Heart left ventricle (tissue), 16 donors: ENCODE measurements at regions not wholly inside any gene's neighbourhood (a gene's known extent, or its start where the extent isn't known, plus 50 kb on each side); places are given as distances from the start of the nearest gene placed in this dataset.

Source experiments
- ATAC-seq, 4 donors: fragments of 200-7000 bp; cut with Tn5 transposase; one replicate each; pipeline ENCODE4 v1.9.1; 2020 to 2022; ENCODE audit warnings: moderate library complexity in 4 of 4, mild to moderate bottlenecking in 3 of 4, moderate number of reproducible peaks in 1 of 4
- DNase-seq, 5 donors: peaks; one replicate each; pipeline ENCODE4 v3.0.0-alpha.2; 2020
- H3K27ac ChIP-seq, 12 donors: fragments of 200-600 bp; sonication (generic) in 4 of 12; one replicate each; pipeline versions ENCODE4 v1.5.0 to v1.8.0; 2016 to 2022; ENCODE audit warnings: mild to moderate bottlenecking in 2 of 12
- H3K27me3 ChIP-seq, 9 donors: fragments of 200-600 bp; sonication (generic) in 2 of 9; one replicate each; pipeline versions ENCODE4 v1.5.1 to v1.8.0; 2016 to 2022; ENCODE audit warnings: mild to moderate bottlenecking in 3 of 9
- H3K36me3 ChIP-seq, 9 donors: fragments of 200-600 bp; sonication (generic) in 2 of 9; one replicate each; pipeline versions ENCODE4 v1.5.0 to v1.8.0; 2018 to 2022; ENCODE audit warnings: mild to moderate bottlenecking in 2 of 9
- H3K4me1 ChIP-seq, 12 donors: fragments of 200-600 bp; sonication (generic) in 4 of 12; one replicate each; pipeline versions ENCODE4 v1.5.0 to v1.8.0; 2016 to 2022; ENCODE audit warnings: mild to moderate bottlenecking in 3 of 12
- H3K4me3 ChIP-seq, 12 donors: fragments of 200-600 bp; sonication (generic) in 4 of 12; one replicate each; pipeline versions ENCODE4 v1.5.0 to v1.8.0; 2017 to 2022; ENCODE audit warnings: mild to moderate bottlenecking in 9 of 12, moderate library complexity in 4 of 12
- H3K9me3 ChIP-seq, 12 donors: fragments of 200-600 bp; sonication (generic) in 4 of 12; one replicate each; pipeline versions ENCODE4 v1.5.0 to v1.8.0; 2016 to 2022; ENCODE audit warnings: mild to moderate bottlenecking in 1 of 12
- POLR2A ChIP-seq, 2 donors: fragments of 450-650 bp; IDR thresholded peaks; one replicate each; pipeline ENCODE4 v1.6.1; 2017; ENCODE audit warnings: antibody characterized with exemption in 2 of 2, mild to moderate bottlenecking in 2 of 2, moderate library complexity in 2 of 2
- WGBS, 4 donors: extraction: QIAGEN DNeasy Blood & Tissue Kit in 2 of 4; methylation state at CpG; one replicate each; pipeline versions ENCODE4 v1.1.5 to v1.1.7; 2013 to 2018; 5-methylcytosine and 5-hydroxymethylcytosine counted together
- intact Hi-C, 10 donors: fragments of 100-400 bp; cut with DNase I; formaldehyde crosslinking; loops; one replicate each; pipeline versions ENCODE4 v1.11.1 to v1.14.2; 2022
- TF ChIP-seq, protein P1 (sequence below), 12 donors: fragments of 200-600 bp; sonication (generic) in 4 of 12; IDR thresholded peaks; one replicate each; pipeline versions ENCODE4 v1.5.0 to v1.8.0; 2018 to 2022; ENCODE audit warnings: antibody characterized with exemption in 12 of 12, mild to moderate bottlenecking in 5 of 12
- donor health status: ischemic (EF 13 %, LVEDD 7.1; RV severe dilation, severe dysfunction).
- donor health status: healthy with polysubstance abuse.
- donor health status: DM: no; HTN: yes; CAD: no.
- donor health status: DM: no; HTN: no; CAD: no.
- donor health status: ischemic (EF 25% LVEDD 6.9; RV normal size, moderate dysfunction).
- donor health status: ischemic (EF 25% LVEDD 5.7; RV mildly dilated, moderate dysfunction).
- donor health status: healthy.
- donor health status: DM: yes; HTN: yes; CAD: no.
- donor health status: ischemic (EF 35%, LVEDD 5.7; RV mildly dilated, moderate dysfunction).
- donor health status: nonischemic (EF 11% LVEDD 7.7; RV severe dilation, severe dysfunction).
- donor health status: DM: yes; HTN: yes; CAD: no.
- donor health status: PGD.
- donor health status: ischemic (EF 29% LVEDD 5.4; RV normal size, mild dysfunction).
- donor health status: nonischemic (EF 23%, LVEDD 6.1; RV moderate dilation, normal function).

DNA sequence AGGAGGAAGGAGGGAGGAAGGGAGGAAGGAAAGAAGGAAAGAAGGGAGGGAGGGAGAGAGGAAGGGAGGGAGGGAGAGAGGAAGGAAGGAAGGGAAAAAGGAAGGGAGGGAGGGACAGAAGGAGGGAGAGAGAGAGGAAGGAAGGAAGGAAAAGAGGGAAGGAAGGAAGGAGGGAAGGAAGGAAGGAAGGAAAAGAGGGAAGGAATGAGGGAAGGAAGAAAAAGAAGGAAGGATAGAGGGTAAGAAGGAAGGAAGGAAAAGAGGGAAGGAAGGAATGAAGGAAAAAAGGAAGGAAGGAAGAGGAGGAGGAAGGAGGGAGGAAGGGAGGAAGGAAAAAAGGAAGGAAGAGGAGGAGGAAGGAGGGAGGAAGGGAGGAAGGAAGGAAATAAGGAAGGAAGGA, 796.8 kb downstream of the ARAP2 start:
- no peak for TF ChIP-seq POLR2A (IDR thresholded peaks at IDR 0.05)
- TF ChIP-seq, protein P1, sequence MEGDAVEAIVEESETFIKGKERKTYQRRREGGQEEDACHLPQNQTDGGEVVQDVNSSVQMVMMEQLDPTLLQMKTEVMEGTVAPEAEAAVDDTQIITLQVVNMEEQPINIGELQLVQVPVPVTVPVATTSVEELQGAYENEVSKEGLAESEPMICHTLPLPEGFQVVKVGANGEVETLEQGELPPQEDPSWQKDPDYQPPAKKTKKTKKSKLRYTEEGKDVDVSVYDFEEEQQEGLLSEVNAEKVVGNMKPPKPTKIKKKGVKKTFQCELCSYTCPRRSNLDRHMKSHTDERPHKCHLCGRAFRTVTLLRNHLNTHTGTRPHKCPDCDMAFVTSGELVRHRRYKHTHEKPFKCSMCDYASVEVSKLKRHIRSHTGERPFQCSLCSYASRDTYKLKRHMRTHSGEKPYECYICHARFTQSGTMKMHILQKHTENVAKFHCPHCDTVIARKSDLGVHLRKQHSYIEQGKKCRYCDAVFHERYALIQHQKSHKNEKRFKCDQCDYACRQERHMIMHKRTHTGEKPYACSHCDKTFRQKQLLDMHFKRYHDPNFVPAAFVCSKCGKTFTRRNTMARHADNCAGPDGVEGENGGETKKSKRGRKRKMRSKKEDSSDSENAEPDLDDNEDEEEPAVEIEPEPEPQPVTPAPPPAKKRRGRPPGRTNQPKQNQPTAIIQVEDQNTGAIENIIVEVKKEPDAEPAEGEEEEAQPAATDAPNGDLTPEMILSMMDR (IDR thresholded peaks at IDR 0.05): no peak
- Histone ChIP-seq H3K27me3 (no peaks in the 10 kb centered on the region), H3K4me1 (no peaks in the 10 kb centered on the region), H3K27ac (no peak overlapping the region), H3K36me3 (no peaks in the 10 kb centered on the region), H3K9me3 (peaks cover 0 to 21% (median 0%) of the 10 kb centered on the region in 12 donors), H3K4me3 (no peak overlapping the region)
- ATAC-seq (no peak), DNase-seq (no peak)
- intact Hi-C loops: loop anchor here in 1 of 10 donors (2.0 kb wide), 1 partner anchor 17 kb away; no protein-coding TSS in a partner anchor

DNA sequence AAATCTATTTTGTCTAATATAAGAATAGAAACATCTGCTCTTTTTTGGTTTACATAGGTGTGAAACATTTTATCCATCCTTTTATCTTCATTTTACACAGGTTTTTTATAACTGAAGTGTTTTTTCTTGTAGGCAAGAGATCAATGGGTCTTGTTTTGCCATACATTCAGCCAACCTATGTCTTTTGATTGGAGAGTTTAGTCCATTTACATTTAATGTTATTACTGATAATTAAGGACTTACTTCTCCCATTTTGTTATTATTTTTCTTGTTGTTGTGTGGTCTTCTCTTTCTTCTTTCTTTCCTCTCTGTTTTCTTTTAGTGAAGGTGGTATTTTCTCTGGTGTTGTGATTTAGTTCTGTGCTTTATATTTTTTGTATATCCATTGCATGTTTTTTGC, 785.3 kb downstream of the ARAP2 start:
- intact Hi-C loops: no loop called here
- Histone ChIP-seq H3K4me1 (no peaks in the 10 kb centered on the region), H3K9me3 (peaks cover 0 to 24% (median 9%) of the 10 kb centered on the region in 12 donors), H3K27me3 (no peaks in the 10 kb centered on the region), H3K36me3 (no peaks in the 10 kb centered on the region), H3K4me3 (no peak overlapping the region), H3K27ac (no peak overlapping the region)
- TF ChIP-seq, protein P1 (IDR thresholded peaks at IDR 0.05): no peak
- TF ChIP-seq POLR2A (IDR thresholded peaks at IDR 0.05): no peak
- DNase-seq (no peak), ATAC-seq (no peak)

DNA sequence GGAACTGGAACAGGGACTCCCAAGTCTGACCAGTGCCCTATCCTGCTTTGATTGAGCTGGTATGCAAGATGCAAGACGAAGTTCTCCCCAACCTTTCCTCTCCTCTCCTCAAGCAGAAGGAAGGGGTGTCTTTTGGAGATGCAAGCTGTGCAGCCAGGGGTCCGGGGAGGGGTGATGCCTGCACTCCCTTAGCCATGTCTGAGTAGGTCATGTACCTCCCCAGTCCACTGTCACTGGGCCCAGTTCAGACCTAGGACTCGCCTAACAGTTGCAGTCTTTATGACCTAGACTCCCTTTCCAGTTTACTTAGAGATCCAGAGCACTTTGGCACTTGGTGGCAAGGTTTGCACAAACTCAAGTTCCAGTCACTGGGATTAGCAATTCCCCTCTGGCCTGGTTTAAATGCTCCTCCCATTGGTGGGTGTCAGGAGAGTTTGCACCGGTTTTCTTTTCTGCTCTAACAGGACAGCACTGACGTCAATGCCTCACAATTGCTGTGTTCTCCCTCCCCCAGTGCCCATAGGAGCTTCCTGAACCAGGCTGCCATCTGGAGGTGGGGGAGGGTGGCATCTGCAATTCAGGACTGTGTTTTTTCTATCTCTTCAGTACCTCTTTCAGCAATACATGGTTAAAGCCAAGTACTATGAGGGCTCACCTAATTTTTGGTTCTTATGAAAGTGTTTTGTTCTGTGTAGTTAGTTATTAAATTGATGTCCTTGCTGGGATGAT, 782.2 kb downstream of the ARAP2 start:
- ATAC-seq (no peak), DNase-seq (no peak)
- TF ChIP-seq POLR2A (IDR thresholded peaks at IDR 0.05): no peak
- TF ChIP-seq, protein P1 (IDR thresholded peaks at IDR 0.05): no peak
- intact Hi-C loops: no loop called here
- Histone ChIP-seq H3K9me3 (peaks cover 0 to 24% (median 9%) of the 10 kb centered on the region in 12 donors), H3K27ac (no peak overlapping the region), H3K27me3 (no peaks in the 10 kb centered on the region), H3K36me3 (no peaks in the 10 kb centered on the region), H3K4me3 (no peak overlapping the region), H3K4me1 (no peaks in the 10 kb centered on the region)
- 56 to 62% (median 59%) methylated on average over 5 of the region's 5 CpGs for WGBS, 4 donors

DNA sequence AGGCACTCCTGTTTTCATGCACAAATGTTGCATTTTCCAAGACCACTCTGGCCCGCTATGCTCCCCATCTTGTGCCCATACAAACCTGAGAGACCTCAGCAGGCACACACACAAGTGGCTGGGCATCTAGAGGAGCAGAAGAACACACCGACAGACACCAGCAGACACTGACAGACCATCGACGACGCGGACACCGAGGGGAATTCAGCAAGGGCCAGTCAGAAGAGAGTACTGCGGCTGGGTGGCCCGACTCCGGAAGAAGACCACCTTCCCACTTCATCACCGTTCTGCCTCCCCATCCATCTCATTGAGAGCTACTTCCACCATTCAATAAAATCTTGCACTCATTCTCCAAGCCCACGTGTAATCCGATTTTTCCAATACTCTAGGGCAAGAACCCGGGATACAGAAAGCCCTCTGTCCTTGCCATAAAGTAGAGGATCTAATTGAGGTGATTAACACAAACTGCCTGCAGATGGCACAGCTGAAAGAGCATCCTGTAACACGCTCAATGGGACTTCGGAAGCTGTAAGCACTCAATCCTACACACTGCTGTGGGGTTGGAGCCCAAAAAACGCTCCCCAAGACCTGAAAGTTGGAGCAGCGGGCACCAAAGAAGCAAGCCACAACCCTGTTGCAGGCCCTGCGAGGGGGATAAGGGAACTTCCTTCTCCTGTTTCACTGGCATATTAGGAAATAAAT, 780.9 kb downstream of the ARAP2 start:
- Histone ChIP-seq H3K4me1 (no peaks in the 10 kb centered on the region), H3K9me3 (peaks cover 0 to 24% (median 9%) of the 10 kb centered on the region in 12 donors), H3K4me3 (no peak overlapping the region), H3K27ac (no peak overlapping the region), H3K36me3 (no peaks in the 10 kb centered on the region), H3K27me3 (no peaks in the 10 kb centered on the region)
- DNase-seq (peak in 1 of 5 donors; percentile 27), ATAC-seq (no peak)
- WGBS, 4 donors: 82 to 86% (median 84%) methylated on average over 19 of the region's 19 CpGs
- TF ChIP-seq, protein P1 (IDR thresholded peaks at IDR 0.05): no peak
- no peak for TF ChIP-seq POLR2A (IDR thresholded peaks at IDR 0.05)
- intact Hi-C loops: no loop called here
